Nephron (organoid): ENCODE measurements at regions not wholly inside any gene's neighbourhood (a gene's known extent, or its start where the extent isn't known, plus 50 kb on each side); places are given as distances from the start of the nearest gene placed in this dataset.

ENCODE experiments used
- H3K27ac Mint-ChIP-seq, 3 experiments: 2 replicates each; pipeline ENCODE4 v1.8.0; 2020; ENCODE audit warnings: mixed read lengths in 3 of 3, mild to moderate bottlenecking in 2 of 3, moderate library complexity in 1 of 3
- H3K27me3 Mint-ChIP-seq: 2 replicates; pipeline ENCODE4 v1.8.0; 2021; ENCODE audit warnings: low read depth, mild to moderate bottlenecking, moderate library complexity, mixed read lengths
- H3K36me3 Mint-ChIP-seq: 2 replicates; pipeline ENCODE4 v1.8.0; 2020; ENCODE audit warnings: low read depth, mixed read lengths
- H3K4me1 Mint-ChIP-seq: 2 replicates; pipeline ENCODE4 v1.8.0; 2020; ENCODE audit warnings: mixed read lengths
- H3K4me3 Mint-ChIP-seq, 3 experiments: 2 replicates each; pipeline ENCODE4 v1.8.0; 2020; ENCODE audit warnings: mild to moderate bottlenecking in 3 of 3, mixed read lengths in 3 of 3, moderate library complexity in 2 of 3
- H3K9me3 Mint-ChIP-seq: 2 replicates; pipeline ENCODE4 v1.8.0; 2020; ENCODE audit warnings: mixed read lengths
- CTCF ChIP-seq, 3 experiments: fragments of 200-600 bp; sonication (generic); IDR thresholded peaks; one replicate each; pipeline ENCODE4 v1.5.0; 2021; ENCODE audit warnings: antibody characterized with exemption in 3 of 3; ENCODE audit not compliant: unreplicated experiment in 3 of 3

GRCh38 chr14:99007795-99008194 lies 264.2 kb downstream of the BCL11B start:
- Mint-ChIP-seq H3K36me3 (no peaks in the 10 kb centered on the region), H3K9me3 (peaks cover 3% of the 10 kb centered on the region), H3K4me1 (peaks cover 7% of the 10 kb centered on the region), H3K4me3 (no peak overlapping the region), H3K27ac (no peak overlapping the region), H3K27me3 (peaks cover 23% of the 10 kb centered on the region)
- TF ChIP-seq CTCF (IDR thresholded peaks at IDR 0.05; ENCODE audit: unreplicated experiment in 3 of 3), result no peak

GRCh38 chr14:99009871-99010270 lies 262.1 kb downstream of the BCL11B start:
- no peak for TF ChIP-seq CTCF (IDR thresholded peaks at IDR 0.05; ENCODE audit: unreplicated experiment in 3 of 3)
- no peaks in the 10 kb centered on the region for H3K36me3 Mint-ChIP-seq
- H3K27me3 Mint-ChIP-seq, result peaks cover 23% of the 10 kb centered on the region
- H3K4me1 Mint-ChIP-seq, result peaks cover 7% of the 10 kb centered on the region
- H3K9me3 Mint-ChIP-seq, result peaks cover 3% of the 10 kb centered on the region
- H3K27ac Mint-ChIP-seq, result no peak overlapping the region
- H3K4me3 Mint-ChIP-seq, result no peak overlapping the region

- peaks cover 3% of the 10 kb centered on the region for H3K9me3 Mint-ChIP-seq
- H3K27ac Mint-ChIP-seq, result no peak overlapping the region
- no peak overlapping the region for H3K4me3 Mint-ChIP-seq
- H3K4me1 Mint-ChIP-seq, result peaks cover 2% of the 10 kb centered on the region
- no peaks in the 10 kb centered on the region for H3K36me3 Mint-ChIP-seq
- no peak for TF ChIP-seq CTCF (IDR thresholded peaks at IDR 0.05; ENCODE audit: unreplicated experiment in 3 of 3)
- peaks cover 23% of the 10 kb centered on the region for H3K27me3 Mint-ChIP-seq
Measured at GRCh38 chr14:99011385-99011784, 260.6 kb downstream of the BCL11B start.

GRCh38 chr14:99012703-99013102 lies 259.3 kb downstream of the BCL11B start:
- H3K4me1 Mint-ChIP-seq, result no peaks in the 10 kb centered on the region
- H3K27ac Mint-ChIP-seq, result no peak overlapping the region
- no peak overlapping the region for H3K4me3 Mint-ChIP-seq
- no peak for TF ChIP-seq CTCF (IDR thresholded peaks at IDR 0.05; ENCODE audit: unreplicated experiment in 3 of 3)
- H3K27me3 Mint-ChIP-seq, result peaks cover 27% of the 10 kb centered on the region
- H3K9me3 Mint-ChIP-seq, result peaks cover 3% of the 10 kb centered on the region
- H3K36me3 Mint-ChIP-seq, result no peaks in the 10 kb centered on the region

- peaks cover 19% of the 10 kb centered on the region for H3K27me3 Mint-ChIP-seq
Measured at GRCh38 chr14:99015833-99016232, 256.2 kb downstream of the BCL11B start.

More at GRCh38 chr14:99015833-99016232, 256.2 kb downstream of the BCL11B start:
- H3K9me3 Mint-ChIP-seq, result peaks cover 17% of the 10 kb centered on the region
- H3K4me1 Mint-ChIP-seq, result no peaks in the 10 kb centered on the region
- no peaks in the 10 kb centered on the region for H3K36me3 Mint-ChIP-seq
- H3K4me3 Mint-ChIP-seq, result no peak overlapping the region
- H3K27ac Mint-ChIP-seq, result no peak overlapping the region
- TF ChIP-seq CTCF (IDR thresholded peaks at IDR 0.05; ENCODE audit: unreplicated experiment in 3 of 3), result no peak
